Chondrocyte (in vitro differentiated cells): ENCODE measurements at regions not wholly inside any gene's neighbourhood (a gene's known extent, or its start where the extent isn't known, plus 50 kb on each side); places are given as distances from the start of the nearest gene placed in this dataset.

ENCODE experiments used
- DNase-seq: peaks from one replicate; pipeline ENCODE4 v3.0.0; 2021; ENCODE audit warnings: mixed read lengths, low spot score
- H3K27ac Mint-ChIP-seq: one replicate; pipeline ENCODE4 v1.8.0; 2021; ENCODE audit warnings: mild to moderate bottlenecking, moderate library complexity, mixed read lengths; ENCODE audit not compliant: unreplicated experiment
- H3K27me3 Mint-ChIP-seq: 2 replicates; pipeline ENCODE4 v1.8.0; 2021; ENCODE audit warnings: low read depth, mixed read lengths
- H3K36me3 Mint-ChIP-seq: 2 replicates; pipeline ENCODE4 v1.8.0; 2021; ENCODE audit warnings: low read depth, mixed read lengths
- H3K4me1 Mint-ChIP-seq: 2 replicates; pipeline ENCODE4 v1.8.0; 2021; ENCODE audit warnings: low read depth, mild to moderate bottlenecking, mixed read lengths
- H3K4me3 Mint-ChIP-seq: one replicate; pipeline ENCODE4 v1.8.0; 2021; ENCODE audit warnings: mild to moderate bottlenecking, moderate library complexity, mixed read lengths; ENCODE audit not compliant: unreplicated experiment
- H3K9me3 Mint-ChIP-seq: 2 replicates; pipeline ENCODE4 v1.8.0; 2021; ENCODE audit warnings: low read depth, mixed read lengths
- TF ChIP-seq, protein P1 (sequence below): fragments of 200-600 bp; sonication (generic); IDR thresholded peaks from 2 replicates; pipeline ENCODE4 v1.5.0; 2021; ENCODE audit warnings: antibody characterized with exemption, mild to moderate bottlenecking, moderate library complexity

DNA sequence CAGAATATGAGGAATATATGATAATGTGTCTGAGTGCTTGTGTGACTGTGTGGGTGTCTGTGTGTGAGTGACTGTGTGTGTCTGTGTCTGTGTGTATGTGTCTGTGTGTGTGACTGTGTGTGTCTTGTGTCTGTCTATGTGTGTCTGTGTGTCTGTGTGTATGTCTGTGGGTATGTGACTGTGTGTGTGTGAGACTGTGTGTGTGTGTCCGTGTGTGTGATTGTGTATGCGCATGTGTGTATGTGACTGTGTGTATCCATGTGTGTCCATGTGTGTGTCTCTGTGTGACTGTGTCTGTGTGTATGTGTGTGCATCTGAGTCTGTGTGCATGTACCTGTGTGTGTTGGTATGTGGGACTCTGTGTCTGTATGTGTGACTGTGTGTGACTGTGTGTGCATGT, 1361.2 kb upstream of the TMEM132C start:
- DNase-seq, result no peak
- H3K4me1 Mint-ChIP-seq, result no peaks in the 10 kb centered on the region
- H3K9me3 Mint-ChIP-seq, result peaks cover 12% of the 10 kb centered on the region
- H3K4me3 Mint-ChIP-seq, result no peak overlapping the region
- no peaks in the 10 kb centered on the region for H3K36me3 Mint-ChIP-seq
- no peak overlapping the region for H3K27ac Mint-ChIP-seq
- TF ChIP-seq, protein P1, sequence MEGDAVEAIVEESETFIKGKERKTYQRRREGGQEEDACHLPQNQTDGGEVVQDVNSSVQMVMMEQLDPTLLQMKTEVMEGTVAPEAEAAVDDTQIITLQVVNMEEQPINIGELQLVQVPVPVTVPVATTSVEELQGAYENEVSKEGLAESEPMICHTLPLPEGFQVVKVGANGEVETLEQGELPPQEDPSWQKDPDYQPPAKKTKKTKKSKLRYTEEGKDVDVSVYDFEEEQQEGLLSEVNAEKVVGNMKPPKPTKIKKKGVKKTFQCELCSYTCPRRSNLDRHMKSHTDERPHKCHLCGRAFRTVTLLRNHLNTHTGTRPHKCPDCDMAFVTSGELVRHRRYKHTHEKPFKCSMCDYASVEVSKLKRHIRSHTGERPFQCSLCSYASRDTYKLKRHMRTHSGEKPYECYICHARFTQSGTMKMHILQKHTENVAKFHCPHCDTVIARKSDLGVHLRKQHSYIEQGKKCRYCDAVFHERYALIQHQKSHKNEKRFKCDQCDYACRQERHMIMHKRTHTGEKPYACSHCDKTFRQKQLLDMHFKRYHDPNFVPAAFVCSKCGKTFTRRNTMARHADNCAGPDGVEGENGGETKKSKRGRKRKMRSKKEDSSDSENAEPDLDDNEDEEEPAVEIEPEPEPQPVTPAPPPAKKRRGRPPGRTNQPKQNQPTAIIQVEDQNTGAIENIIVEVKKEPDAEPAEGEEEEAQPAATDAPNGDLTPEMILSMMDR, result no peak
- no peaks in the 10 kb centered on the region for H3K27me3 Mint-ChIP-seq

DNA sequence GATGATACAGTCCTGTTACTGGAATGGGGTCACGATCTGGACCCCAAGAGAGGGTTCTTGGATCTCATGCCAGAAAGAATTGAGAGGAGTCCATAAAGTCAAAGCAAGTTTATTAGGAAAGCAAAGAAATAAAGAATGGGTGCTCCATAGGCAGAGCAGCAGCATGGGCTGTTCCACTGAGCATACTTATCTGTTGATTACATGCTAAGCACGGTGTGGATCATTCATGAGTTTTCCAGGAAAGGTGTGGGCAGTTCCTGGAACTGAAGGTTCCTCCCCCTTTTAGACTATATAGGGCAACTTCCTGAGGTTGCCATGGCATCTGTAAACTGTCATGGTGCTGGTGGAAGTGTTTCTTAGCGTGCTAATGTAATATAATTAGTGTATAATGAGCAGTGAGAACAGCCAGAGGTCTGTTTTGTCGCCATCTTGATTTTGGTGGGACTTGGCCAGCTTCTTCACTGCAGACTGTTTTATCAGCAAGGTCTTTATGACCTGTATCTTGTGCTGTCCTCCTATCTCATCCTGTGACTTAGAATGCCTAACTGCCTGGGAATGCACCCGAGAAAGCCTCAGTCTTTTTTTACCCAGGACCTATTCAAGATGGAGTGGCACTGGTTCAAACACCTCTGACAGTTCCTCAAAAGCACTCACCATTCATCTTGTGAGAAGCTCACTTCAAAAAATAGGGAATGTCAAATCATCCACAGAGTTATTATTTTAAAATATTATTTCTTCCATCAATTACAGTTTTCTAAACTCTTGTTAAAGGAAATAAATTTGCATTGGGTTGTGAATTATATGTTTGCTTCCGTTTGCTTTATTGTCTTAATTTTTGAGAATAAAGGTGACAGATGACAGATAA, 1358.8 kb upstream of the TMEM132C start:
- H3K4me1 Mint-ChIP-seq, result no peaks in the 10 kb centered on the region
- no peak overlapping the region for H3K4me3 Mint-ChIP-seq
- DNase-seq, result no peak
- no peaks in the 10 kb centered on the region for H3K36me3 Mint-ChIP-seq
- TF ChIP-seq, protein P1, result no peak
- H3K9me3 Mint-ChIP-seq, result peaks cover 9% of the 10 kb centered on the region
- H3K27me3 Mint-ChIP-seq, result no peaks in the 10 kb centered on the region
- H3K27ac Mint-ChIP-seq, result no peak overlapping the region

DNA sequence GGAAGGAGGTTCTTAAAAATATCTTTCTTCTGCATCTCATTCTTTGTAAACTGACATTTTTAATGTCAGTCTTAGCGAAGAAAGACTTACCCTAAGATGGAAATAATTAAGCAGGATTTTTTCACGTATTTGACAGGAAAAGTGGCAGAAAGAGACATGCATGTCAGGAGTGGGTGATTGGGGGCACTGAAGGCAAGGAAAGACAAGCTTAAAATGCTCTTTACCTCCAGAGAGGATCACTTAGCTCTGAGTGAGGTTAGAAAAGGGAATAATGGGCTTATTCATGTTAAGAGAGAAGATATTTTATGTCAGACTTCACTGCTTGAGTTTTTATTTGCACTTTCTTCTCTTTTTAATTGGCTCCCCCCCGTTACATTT, 1358.2 kb upstream of the TMEM132C start:
- Mint-ChIP-seq H3K27ac (no peak overlapping the region), H3K4me3 (no peak overlapping the region), H3K27me3 (no peaks in the 10 kb centered on the region), H3K4me1 (no peaks in the 10 kb centered on the region), H3K36me3 (no peaks in the 10 kb centered on the region), H3K9me3 (peaks cover 7% of the 10 kb centered on the region)
- DNase-seq, result no peak
- TF ChIP-seq, protein P1, result no peak

DNA sequence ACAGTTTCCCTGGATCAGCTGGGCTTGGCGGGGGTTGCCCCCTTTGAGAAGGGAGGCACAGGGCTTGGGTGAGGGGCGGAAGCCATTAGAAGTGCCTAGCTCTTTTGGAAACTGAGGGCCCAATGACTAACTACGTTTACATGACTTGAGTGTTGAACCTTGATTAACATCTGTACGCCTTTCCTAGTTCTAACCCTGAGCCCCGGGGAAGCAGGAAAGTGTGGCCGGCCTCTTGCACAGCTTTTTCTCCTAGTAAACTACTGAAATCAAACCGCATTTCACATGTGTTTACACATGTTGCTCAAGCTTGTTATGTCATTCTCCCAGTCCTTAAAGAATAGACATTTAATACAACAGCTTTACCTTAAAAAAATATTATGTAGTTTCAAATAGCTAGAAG, 1356.4 kb upstream of the TMEM132C start:
- Mint-ChIP-seq H3K27ac (no peak overlapping the region), H3K4me1 (no peaks in the 10 kb centered on the region), H3K4me3 (no peak overlapping the region), H3K36me3 (no peaks in the 10 kb centered on the region), H3K9me3 (peaks cover 6% of the 10 kb centered on the region), H3K27me3 (no peaks in the 10 kb centered on the region)
- DNase-seq, result no peak
- TF ChIP-seq, protein P1, result no peak

DNA sequence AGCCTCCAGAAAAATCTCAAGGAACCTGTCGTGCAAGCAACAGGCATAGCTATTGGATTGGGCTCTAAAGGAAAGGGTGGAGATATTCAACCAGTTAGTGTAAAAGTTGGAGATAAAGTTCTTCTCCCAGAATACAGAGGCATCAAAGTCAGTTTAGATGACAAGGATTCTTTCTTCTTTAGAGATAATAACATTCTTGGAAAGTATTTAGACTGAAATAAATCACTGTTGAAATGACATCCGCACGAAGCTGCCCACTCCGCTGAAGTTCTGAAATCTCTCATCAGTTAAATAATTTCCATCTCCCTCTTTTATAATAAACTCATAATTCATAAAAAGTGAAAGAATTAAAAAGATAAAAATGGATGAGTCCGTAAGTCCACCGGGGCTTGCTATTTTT, 1354.9 kb upstream of the TMEM132C start:
- Mint-ChIP-seq H3K9me3 (peaks cover 3% of the 10 kb centered on the region), H3K36me3 (no peaks in the 10 kb centered on the region), H3K4me1 (no peaks in the 10 kb centered on the region), H3K4me3 (no peak overlapping the region), H3K27me3 (no peaks in the 10 kb centered on the region), H3K27ac (no peak overlapping the region)
- DNase-seq, result no peak
- TF ChIP-seq, protein P1, result no peak
